ENCODE measurements at regions not wholly inside any gene's neighbourhood (a gene's known extent, or its start where the extent isn't known, plus 50 kb on each side); places are given as distances from the start of the nearest gene placed in this dataset.
A peak's percentile ranks its signal among the peaks of the same experiment; 100 is the strongest.

DNA sequence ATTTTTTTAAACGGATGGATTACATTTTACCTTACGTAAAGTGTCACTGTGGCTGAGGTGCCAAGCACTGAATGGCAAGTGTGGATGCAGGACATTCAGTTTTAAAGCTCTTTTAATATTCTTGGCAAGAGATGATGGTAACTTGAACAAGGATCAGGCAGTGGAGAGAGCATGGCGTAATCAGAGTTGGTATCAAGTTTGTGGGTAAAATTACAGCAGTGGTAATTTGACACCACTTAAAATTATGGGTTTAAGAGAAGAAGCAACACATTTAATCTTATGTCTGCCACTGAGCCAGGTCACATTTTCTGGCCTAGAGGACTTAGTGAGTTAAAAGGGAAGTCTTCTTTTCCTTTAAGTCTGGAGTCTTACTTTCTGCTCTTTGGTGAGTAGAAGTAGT lies 100.5 kb downstream of the NAA11 start:
- DNase-seq (ENCODE audit: low read depth), result peak; percentile 28
- TF ChIP-seq, protein P1, sequence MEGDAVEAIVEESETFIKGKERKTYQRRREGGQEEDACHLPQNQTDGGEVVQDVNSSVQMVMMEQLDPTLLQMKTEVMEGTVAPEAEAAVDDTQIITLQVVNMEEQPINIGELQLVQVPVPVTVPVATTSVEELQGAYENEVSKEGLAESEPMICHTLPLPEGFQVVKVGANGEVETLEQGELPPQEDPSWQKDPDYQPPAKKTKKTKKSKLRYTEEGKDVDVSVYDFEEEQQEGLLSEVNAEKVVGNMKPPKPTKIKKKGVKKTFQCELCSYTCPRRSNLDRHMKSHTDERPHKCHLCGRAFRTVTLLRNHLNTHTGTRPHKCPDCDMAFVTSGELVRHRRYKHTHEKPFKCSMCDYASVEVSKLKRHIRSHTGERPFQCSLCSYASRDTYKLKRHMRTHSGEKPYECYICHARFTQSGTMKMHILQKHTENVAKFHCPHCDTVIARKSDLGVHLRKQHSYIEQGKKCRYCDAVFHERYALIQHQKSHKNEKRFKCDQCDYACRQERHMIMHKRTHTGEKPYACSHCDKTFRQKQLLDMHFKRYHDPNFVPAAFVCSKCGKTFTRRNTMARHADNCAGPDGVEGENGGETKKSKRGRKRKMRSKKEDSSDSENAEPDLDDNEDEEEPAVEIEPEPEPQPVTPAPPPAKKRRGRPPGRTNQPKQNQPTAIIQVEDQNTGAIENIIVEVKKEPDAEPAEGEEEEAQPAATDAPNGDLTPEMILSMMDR (IDR thresholded peaks at IDR 0.05; ENCODE audit: low read depth, low read length), result no peak
- TF ChIP-seq, protein P2, sequence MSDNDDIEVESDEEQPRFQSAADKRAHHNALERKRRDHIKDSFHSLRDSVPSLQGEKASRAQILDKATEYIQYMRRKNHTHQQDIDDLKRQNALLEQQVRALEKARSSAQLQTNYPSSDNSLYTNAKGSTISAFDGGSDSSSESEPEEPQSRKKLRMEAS (IDR thresholded peaks at IDR 0.05; ENCODE audit: low read depth, low read length), result no peak
- no peak overlapping the region for H3K4me3 ChIP-seq (ENCODE audit: low read depth, low read length)

DNA sequence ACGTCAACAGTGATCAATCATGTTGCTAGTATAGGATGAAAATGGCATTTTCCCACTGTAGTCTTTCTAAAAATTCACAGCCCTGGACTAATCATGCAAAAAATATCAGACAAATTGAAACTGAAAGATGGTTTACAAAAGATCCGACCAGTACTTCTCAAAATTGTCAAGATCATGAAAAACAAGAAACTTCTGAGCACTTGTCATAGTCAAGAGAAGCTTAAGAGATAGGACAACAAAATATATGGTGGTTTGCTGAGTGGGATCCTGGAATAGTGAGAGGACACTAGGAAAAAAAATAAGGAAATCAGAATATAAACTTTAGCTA lies 101.1 kb downstream of the NAA11 start:
- TF ChIP-seq, protein P1 (IDR thresholded peaks at IDR 0.05; ENCODE audit: low read depth, low read length), result no peak
- TF ChIP-seq POLR2A (IDR thresholded peaks at IDR 0.05; ENCODE audit: extremely low read depth, insufficient read length), result no peak
- TF ChIP-seq, protein P2 (IDR thresholded peaks at IDR 0.05; ENCODE audit: low read depth, low read length), result no peak
- TF ChIP-seq MYC (IDR thresholded peaks at IDR 0.05; ENCODE audit: low read depth, low read length), result no peak
- no peak overlapping the region for H3K4me3 ChIP-seq (ENCODE audit: low read depth, low read length)
- no peak for DNase-seq (ENCODE audit: low read depth)

DNA sequence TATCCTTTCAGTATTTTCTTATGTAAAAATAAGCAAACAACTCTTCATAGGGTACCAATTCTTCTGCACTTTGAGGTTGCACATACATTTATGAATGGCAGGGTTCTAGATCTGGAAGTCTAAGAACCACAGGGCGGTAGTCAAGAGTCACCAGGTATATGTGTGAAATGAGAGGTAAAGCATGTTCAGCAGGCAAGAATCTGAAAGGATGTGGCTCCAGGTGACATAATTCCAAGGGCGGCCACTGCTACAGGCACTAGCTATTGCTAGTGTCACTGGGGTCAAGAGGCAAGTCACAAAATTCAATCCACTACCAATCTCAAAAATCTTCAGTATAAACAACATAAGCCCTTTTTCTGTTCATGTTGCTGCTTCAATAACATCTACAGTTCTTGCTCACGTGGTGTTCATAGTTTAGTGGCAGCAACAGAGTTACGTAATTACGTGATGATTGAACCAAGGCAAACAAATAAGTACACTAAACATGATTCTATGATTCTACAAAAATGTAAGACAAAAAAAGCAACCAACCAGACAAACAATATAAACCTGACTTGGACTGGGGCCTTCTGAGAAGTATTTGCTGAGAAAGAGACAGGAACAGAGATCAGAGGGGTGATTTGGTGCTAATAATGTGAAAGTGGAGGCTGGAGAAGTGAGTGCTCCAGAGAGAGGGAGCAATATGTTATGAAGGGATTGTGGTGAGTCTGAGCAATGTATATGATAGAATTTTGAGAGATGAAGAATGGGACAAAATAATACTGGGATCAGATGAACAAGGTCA lies 101.7 kb downstream of the NAA11 start:
- TF ChIP-seq, protein P2 (IDR thresholded peaks at IDR 0.05; ENCODE audit: low read depth, low read length), result no peak
- TF ChIP-seq MYC (IDR thresholded peaks at IDR 0.05; ENCODE audit: low read depth, low read length), result no peak
- TF ChIP-seq POLR2A (IDR thresholded peaks at IDR 0.05; ENCODE audit: extremely low read depth, insufficient read length), result no peak
- TF ChIP-seq, protein P1 (IDR thresholded peaks at IDR 0.05; ENCODE audit: low read depth, low read length), result no peak
- DNase-seq (ENCODE audit: low read depth), result no peak
- no peak overlapping the region for H3K4me3 ChIP-seq (ENCODE audit: low read depth, low read length)

DNA sequence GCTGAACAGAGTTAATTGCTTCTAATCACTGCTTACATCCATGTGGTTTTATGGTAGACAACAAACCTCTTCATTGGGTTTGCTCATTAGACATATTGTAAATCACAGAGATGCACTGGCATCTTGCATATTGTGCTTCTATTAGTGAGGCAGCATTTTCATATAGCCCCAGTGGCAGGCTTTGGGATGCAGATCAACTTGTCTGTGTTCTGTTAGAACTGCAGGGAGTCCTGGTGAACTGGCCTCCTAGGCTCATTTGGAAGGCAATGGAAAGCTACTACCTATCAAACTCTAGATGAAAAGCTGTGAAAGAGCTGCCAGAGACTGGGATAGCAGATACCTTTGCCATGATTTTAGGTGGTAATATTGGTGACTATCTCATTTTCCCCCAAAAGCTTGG lies 108.8 kb downstream of the NAA11 start:
- TF ChIP-seq, protein P2 (IDR thresholded peaks at IDR 0.05; ENCODE audit: low read depth, low read length), result no peak
- TF ChIP-seq POLR2A (IDR thresholded peaks at IDR 0.05; ENCODE audit: extremely low read depth, insufficient read length), result no peak
- TF ChIP-seq, protein P1 (IDR thresholded peaks at IDR 0.05; ENCODE audit: low read depth, low read length), result no peak
- TF ChIP-seq MYC (IDR thresholded peaks at IDR 0.05; ENCODE audit: low read depth, low read length), result no peak
- H3K4me3 ChIP-seq (ENCODE audit: low read depth, low read length), result peak overlapping the region; percentile 26
- DNase-seq (ENCODE audit: low read depth), result no peak

DNA sequence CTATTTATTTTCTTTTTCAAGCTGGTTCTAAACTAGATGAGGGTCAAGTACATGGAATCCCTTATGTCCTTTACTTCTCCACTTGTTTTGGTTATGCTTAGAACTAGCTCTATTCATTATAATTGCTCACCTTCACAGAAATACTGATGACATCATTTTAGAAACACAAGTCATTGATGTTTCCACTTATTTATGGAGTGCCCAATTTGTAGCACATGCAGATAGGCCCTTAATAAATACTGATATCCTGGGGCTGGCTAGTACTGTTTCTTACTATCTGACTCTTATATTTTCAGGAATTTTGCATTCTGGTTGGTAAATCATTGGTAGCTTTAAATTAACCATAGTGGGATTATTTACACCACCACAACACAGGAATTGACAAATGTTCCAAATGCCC lies 112.2 kb downstream of the NAA11 start:
- peak; percentile 25 for DNase-seq (ENCODE audit: low read depth)
- TF ChIP-seq, protein P2 (IDR thresholded peaks at IDR 0.05; ENCODE audit: low read depth, low read length), result no peak
- TF ChIP-seq POLR2A (IDR thresholded peaks at IDR 0.05; ENCODE audit: extremely low read depth, insufficient read length) (no peak), MYC (IDR thresholded peaks at IDR 0.05; ENCODE audit: low read depth, low read length) (no peak)
- TF ChIP-seq, protein P1 (IDR thresholded peaks at IDR 0.05; ENCODE audit: low read depth, low read length), result no peak
- peak overlapping the region; percentile 81 for H3K4me3 ChIP-seq (ENCODE audit: low read depth, low read length)

All from NB4 (cell line).